ENCODE measurements at regions not wholly inside any gene's neighbourhood (a gene's known extent, or its start where the extent isn't known, plus 50 kb on each side); places are given as distances from the start of the nearest gene placed in this dataset.

DNA sequence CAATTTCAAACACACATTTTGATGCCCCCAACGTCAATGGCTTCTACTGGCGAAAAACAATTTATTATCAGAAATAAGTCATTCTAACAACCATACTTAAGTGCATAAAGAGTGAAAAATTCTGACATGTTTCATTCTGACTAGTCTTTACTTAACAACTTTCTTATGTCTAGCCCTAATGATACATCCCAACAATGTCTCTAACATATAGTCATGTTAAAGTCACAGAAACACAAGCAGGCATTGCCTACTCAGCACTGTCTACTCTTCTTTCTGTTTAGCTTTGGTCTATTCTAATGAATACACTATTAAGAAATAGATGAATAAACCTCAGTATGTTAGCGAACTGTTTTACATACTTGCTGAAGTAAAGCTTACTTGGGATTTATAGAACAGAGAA lies 105.8 kb upstream of the DUSP10 start:
- no peak for DNase-seq
- Histone ChIP-seq H3K4me3 (ENCODE audit: insufficient read depth, low read depth, low read length, poor library complexity, severe bottlenecking) (no peak overlapping the region), H3K27me3 (replicated peaks; ENCODE audit: control insufficient read depth, insufficient read depth, low read length, poor library complexity, severe bottlenecking) (no peaks in the 10 kb centered on the region), H3K36me3 (ENCODE audit: control insufficient read depth, insufficient read depth, low read length) (no peaks in the 10 kb centered on the region), H3K4me1 (ENCODE audit: control insufficient read depth, insufficient read depth, low read length, poor library complexity, severe bottlenecking) (no peaks in the 10 kb centered on the region), H3K9me3 (ENCODE audit: control insufficient read depth, low read length) (no peaks in the 10 kb centered on the region), H3K27ac (ENCODE audit: insufficient read depth, low read length, poor library complexity, severe bottlenecking) (no peak overlapping the region)

DNA sequence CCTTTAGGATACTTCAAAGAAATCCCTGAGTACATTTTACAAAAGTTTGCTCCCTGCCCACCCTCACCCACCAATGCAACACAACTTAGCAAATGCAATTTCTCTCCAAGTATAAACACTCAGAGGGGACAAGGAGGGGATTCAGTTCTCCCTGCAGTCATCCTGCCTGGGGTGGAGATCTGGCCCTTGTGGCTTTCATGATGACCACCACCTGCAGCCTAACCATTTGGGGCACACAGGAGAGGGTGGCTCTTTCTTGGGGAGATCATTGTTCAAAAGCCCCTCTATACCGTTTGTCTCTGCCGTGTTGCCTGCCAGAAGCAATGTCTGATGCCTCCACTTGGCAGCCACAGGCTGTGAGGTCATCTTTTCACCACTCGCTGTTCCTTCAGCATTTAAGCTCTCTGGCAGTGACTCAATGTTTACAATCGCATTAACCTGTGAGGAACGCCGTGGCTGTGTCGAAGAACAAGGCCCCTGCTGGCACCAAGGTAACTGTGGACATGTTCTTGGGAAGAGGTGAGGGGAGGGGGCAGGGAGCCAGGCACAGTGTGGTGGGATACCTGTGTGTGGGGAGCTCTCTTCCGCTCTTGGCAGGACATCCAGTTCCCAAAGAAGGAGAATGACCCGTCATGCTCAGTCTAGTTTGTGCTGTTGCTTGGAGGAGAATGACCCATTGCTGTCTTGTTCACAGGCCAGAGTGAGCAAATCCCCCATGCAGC lies 103.9 kb upstream of the DUSP10 start:
- no peaks in the 10 kb centered on the region for H3K4me1 ChIP-seq (ENCODE audit: control insufficient read depth, insufficient read depth, low read length, poor library complexity, severe bottlenecking)
- H3K4me3 ChIP-seq (ENCODE audit: insufficient read depth, low read depth, low read length, poor library complexity, severe bottlenecking), result no peak overlapping the region
- H3K27me3 ChIP-seq (replicated peaks; ENCODE audit: control insufficient read depth, insufficient read depth, low read length, poor library complexity, severe bottlenecking), result no peaks in the 10 kb centered on the region
- no peaks in the 10 kb centered on the region for H3K36me3 ChIP-seq (ENCODE audit: control insufficient read depth, insufficient read depth, low read length)
- no peak overlapping the region for H3K27ac ChIP-seq (ENCODE audit: insufficient read depth, low read length, poor library complexity, severe bottlenecking)
- DNase-seq, result no peak
- H3K9me3 ChIP-seq (ENCODE audit: control insufficient read depth, low read length), result no peaks in the 10 kb centered on the region

DNA sequence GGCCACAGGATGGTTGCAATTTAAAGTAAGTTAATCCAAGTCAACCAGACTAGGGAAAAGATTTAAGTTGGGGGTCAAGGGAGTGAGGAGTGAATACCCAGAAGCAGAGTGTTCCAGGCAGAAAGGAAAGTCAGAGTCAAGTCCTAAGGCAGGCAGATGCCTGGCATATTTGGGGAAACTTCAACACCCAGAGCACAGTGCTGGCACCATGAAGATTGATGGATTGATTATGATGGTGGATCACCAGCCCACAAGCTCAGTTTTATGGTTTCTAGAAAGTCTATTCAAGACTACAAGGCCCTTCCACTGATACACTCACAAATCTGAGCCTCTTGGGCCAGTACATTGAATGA lies 100.1 kb upstream of the DUSP10 start:
- no peaks in the 10 kb centered on the region for H3K27me3 ChIP-seq (replicated peaks; ENCODE audit: control insufficient read depth, insufficient read depth, low read length, poor library complexity, severe bottlenecking)
- no peak overlapping the region for H3K4me3 ChIP-seq (ENCODE audit: insufficient read depth, low read depth, low read length, poor library complexity, severe bottlenecking)
- H3K36me3 ChIP-seq (ENCODE audit: control insufficient read depth, insufficient read depth, low read length), result no peaks in the 10 kb centered on the region
- H3K4me1 ChIP-seq (ENCODE audit: control insufficient read depth, insufficient read depth, low read length, poor library complexity, severe bottlenecking), result peaks cover 4% of the 10 kb centered on the region
- H3K27ac ChIP-seq (ENCODE audit: insufficient read depth, low read length, poor library complexity, severe bottlenecking), result no peak overlapping the region
- no peak for DNase-seq
- no peaks in the 10 kb centered on the region for H3K9me3 ChIP-seq (ENCODE audit: control insufficient read depth, low read length)

DNA sequence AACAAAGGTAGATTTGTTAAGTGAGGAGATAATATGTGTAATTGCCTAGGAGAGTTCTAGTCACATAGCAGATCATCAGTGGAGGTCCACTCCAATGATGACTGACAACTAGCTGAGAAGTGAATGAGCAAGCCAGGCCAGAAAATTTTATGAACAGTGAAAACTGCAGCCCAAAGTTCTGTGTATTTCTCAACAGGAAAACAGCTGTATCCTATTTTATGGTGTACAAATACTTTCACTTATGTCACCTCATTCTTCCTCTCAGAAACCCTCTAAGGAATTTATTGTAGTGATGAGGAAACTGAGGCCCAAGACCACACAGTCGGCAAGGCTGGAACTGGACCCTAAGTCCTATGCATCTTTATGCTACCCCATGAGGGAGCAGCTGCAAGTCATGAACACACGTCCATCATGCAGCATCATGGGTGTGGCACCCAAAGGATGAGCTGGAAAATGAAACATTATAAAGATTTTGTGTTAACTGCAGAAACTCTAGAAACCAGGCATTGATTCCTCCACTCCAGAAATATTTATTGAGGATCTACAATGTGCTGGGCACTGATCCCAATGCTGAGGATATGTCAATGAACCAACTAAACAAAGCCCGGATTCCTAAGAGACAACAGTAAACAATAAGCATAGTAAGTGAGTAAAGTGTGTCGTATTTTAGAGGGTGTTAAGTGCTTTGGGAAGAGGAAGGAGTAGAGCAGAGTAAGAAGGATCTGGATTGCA lies 99.5 kb upstream of the DUSP10 start:
- Histone ChIP-seq H3K27me3 (replicated peaks; ENCODE audit: control insufficient read depth, insufficient read depth, low read length, poor library complexity, severe bottlenecking) (no peaks in the 10 kb centered on the region), H3K4me3 (ENCODE audit: insufficient read depth, low read depth, low read length, poor library complexity, severe bottlenecking) (no peak overlapping the region), H3K27ac (ENCODE audit: insufficient read depth, low read length, poor library complexity, severe bottlenecking) (no peak overlapping the region), H3K4me1 (ENCODE audit: control insufficient read depth, insufficient read depth, low read length, poor library complexity, severe bottlenecking) (peaks cover 4% of the 10 kb centered on the region), H3K36me3 (ENCODE audit: control insufficient read depth, insufficient read depth, low read length) (no peaks in the 10 kb centered on the region), H3K9me3 (ENCODE audit: control insufficient read depth, low read length) (no peaks in the 10 kb centered on the region)
- DNase-seq, result no peak

DNA sequence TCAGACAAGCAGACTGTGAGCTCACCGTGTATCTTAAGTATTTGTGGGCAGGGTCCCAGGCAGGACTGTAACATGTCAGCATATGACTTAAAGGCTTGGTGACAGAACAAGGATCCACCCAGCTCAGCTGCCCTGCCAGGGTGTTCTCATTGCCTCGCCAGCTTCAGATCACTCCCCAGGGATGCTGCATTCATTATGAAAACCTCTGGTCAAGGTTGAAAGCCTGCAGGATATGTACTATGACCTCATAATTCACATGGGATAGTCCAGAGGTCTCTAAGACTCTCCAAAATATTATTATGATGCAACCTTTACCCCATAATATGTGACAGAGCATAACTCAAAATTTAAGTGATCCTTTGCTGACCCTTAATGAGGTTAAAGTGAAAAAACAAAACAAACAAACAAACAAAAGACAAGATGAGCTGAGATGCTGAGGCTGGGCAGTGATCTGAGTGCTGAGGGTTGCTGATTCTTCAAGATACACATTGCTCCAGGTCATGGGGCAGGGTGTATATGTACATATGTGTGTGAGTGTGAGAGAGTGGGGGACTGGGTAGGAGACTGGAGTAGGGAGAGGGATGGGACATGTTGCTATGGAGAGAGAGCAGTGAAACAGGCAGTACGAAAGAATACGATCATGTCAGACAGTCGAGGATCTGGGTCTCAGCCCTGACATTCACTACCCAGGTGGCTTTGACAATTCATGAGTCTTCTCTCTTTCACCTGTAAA lies 98.8 kb upstream of the DUSP10 start:
- Histone ChIP-seq H3K9me3 (ENCODE audit: control insufficient read depth, low read length) (no peaks in the 10 kb centered on the region), H3K27ac (ENCODE audit: insufficient read depth, low read length, poor library complexity, severe bottlenecking) (no peak overlapping the region), H3K4me1 (ENCODE audit: control insufficient read depth, insufficient read depth, low read length, poor library complexity, severe bottlenecking) (peaks cover 4% of the 10 kb centered on the region), H3K27me3 (replicated peaks; ENCODE audit: control insufficient read depth, insufficient read depth, low read length, poor library complexity, severe bottlenecking) (no peaks in the 10 kb centered on the region), H3K4me3 (ENCODE audit: insufficient read depth, low read depth, low read length, poor library complexity, severe bottlenecking) (no peak overlapping the region), H3K36me3 (ENCODE audit: control insufficient read depth, insufficient read depth, low read length) (no peaks in the 10 kb centered on the region)
- DNase-seq, result no peak

DNA sequence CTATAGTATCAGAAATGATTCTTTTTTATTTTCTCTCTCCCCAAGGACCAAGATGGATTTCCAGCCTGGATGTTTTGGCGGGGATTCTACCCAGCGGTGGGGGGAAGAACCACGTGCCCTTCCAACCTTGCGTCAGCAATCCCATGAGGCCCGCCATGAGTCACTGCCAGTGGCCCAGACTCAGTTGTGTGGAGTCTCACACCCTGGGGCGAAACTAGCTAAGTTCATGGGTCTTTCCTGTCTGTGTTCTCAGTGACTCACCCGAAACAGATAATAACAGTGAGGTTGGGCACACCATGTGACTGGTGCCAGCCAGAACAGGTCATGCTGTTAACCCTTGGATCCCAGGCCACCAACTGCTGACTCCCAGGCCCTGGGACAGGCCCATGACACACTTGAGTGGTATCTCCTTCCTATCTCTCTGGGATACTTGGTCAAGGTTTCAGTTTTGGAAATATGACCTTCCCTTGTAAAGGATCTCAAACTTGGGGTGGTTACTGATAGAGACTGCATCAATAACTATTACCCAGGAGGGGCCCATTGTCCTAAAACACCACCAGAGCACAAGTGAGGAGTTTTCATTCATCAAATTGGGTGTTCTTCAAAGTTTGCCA lies 98.0 kb upstream of the DUSP10 start:
- Histone ChIP-seq H3K27ac (ENCODE audit: insufficient read depth, low read length, poor library complexity, severe bottlenecking) (no peak overlapping the region), H3K9me3 (ENCODE audit: control insufficient read depth, low read length) (no peaks in the 10 kb centered on the region), H3K36me3 (ENCODE audit: control insufficient read depth, insufficient read depth, low read length) (no peaks in the 10 kb centered on the region), H3K27me3 (replicated peaks; ENCODE audit: control insufficient read depth, insufficient read depth, low read length, poor library complexity, severe bottlenecking) (no peaks in the 10 kb centered on the region), H3K4me3 (ENCODE audit: insufficient read depth, low read depth, low read length, poor library complexity, severe bottlenecking) (no peak overlapping the region), H3K4me1 (ENCODE audit: control insufficient read depth, insufficient read depth, low read length, poor library complexity, severe bottlenecking) (peaks cover 4% of the 10 kb centered on the region)
- DNase-seq, result peak; percentile 33 to 64 (median 63)

DNA sequence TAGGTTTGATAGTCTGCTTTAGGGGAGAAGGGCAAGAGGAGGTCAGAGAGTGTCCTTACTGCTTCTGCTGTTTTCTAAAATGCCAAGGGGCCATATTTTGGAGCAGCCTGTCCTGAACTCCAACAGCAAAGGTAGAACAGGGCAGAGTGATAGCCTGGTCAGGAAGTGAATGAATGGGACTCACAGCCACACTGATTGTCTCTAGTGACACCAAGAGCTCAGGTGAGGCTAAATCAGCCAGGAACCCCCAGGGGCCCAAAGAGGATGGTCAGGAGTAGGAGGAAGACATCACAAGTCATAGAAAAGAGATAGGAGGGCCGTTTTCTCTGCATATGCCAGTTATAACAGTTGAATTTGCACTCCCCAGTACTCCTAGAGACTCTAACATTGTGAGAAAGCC lies 97.4 kb upstream of the DUSP10 start:
- no peak overlapping the region for H3K27ac ChIP-seq (ENCODE audit: insufficient read depth, low read length, poor library complexity, severe bottlenecking)
- H3K36me3 ChIP-seq (ENCODE audit: control insufficient read depth, insufficient read depth, low read length), result no peaks in the 10 kb centered on the region
- no peak for DNase-seq
- no peaks in the 10 kb centered on the region for H3K27me3 ChIP-seq (replicated peaks; ENCODE audit: control insufficient read depth, insufficient read depth, low read length, poor library complexity, severe bottlenecking)
- no peaks in the 10 kb centered on the region for H3K9me3 ChIP-seq (ENCODE audit: control insufficient read depth, low read length)
- no peak overlapping the region for H3K4me3 ChIP-seq (ENCODE audit: insufficient read depth, low read depth, low read length, poor library complexity, severe bottlenecking)
- peaks cover 4% of the 10 kb centered on the region for H3K4me1 ChIP-seq (ENCODE audit: control insufficient read depth, insufficient read depth, low read length, poor library complexity, severe bottlenecking)

DNA sequence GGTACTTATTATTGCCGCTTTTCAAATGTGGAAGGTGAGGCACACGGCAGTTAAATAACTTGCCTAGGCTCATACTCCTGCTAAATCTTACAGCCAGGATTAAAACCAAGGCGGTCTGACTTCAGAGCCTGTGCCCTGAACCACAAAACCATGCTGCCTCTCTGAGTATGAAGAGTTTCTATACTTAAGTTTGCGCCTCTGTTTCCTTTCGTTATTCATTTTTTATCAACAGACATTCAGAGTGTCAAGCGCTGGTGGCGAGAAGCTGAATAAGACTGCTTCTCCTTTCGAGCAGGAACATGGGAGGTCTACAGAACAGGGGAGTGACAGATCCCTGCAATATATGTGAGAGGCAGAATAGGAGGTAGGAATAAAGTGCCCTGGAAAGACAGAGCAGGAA lies 96.0 kb upstream of the DUSP10 start:
- Histone ChIP-seq H3K4me3 (ENCODE audit: insufficient read depth, low read depth, low read length, poor library complexity, severe bottlenecking) (no peak overlapping the region), H3K27ac (ENCODE audit: insufficient read depth, low read length, poor library complexity, severe bottlenecking) (no peak overlapping the region), H3K4me1 (ENCODE audit: control insufficient read depth, insufficient read depth, low read length, poor library complexity, severe bottlenecking) (peaks cover 4% of the 10 kb centered on the region), H3K27me3 (replicated peaks; ENCODE audit: control insufficient read depth, insufficient read depth, low read length, poor library complexity, severe bottlenecking) (no peaks in the 10 kb centered on the region), H3K36me3 (ENCODE audit: control insufficient read depth, insufficient read depth, low read length) (no peaks in the 10 kb centered on the region), H3K9me3 (ENCODE audit: control insufficient read depth, low read length) (no peaks in the 10 kb centered on the region)
- no peak for DNase-seq

DNA sequence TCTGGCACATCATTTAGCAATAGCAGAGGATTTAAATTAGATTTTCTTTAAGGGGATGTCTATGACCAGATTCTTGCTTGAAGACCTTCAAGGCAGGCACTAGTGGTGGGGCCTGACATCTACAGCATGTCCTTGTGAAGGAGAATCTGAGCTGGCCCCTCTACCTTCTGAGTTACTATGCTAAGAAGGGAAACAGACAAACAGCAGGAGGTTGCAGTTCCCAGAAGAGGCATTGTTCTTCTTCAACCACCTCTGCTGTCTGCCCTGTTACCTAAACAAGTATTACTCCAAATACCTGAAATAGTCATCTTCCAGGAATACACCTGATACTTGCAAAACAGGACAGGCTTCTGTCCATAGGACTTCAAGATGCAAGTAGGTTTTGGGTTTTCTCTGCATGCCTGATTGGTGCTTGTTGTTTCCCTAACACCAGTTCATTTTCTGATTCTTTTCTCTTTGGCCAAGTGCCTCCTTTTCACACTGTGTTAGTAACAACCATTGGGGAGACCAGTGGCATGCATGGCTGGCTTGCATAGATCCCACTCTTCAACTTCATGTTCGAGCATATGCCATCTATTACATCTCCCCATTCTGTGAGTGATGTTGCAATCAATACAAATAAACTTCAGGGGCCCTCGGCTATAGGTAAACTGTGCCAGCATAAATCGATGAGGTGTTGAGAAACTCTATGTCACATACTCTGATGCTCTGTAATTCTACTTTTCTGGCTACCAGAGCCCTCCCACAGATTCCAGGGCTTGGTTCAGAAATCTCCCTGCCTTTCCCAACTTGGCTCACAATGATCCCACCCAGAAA lies 93.0 kb upstream of the DUSP10 start:
- DNase-seq, result no peak
- H3K27me3 ChIP-seq (replicated peaks; ENCODE audit: control insufficient read depth, insufficient read depth, low read length, poor library complexity, severe bottlenecking), result no peaks in the 10 kb centered on the region
- H3K4me3 ChIP-seq (ENCODE audit: insufficient read depth, low read depth, low read length, poor library complexity, severe bottlenecking), result no peak overlapping the region
- peaks cover under 1% of the 10 kb centered on the region for H3K4me1 ChIP-seq (ENCODE audit: control insufficient read depth, insufficient read depth, low read length, poor library complexity, severe bottlenecking)
- H3K27ac ChIP-seq (ENCODE audit: insufficient read depth, low read length, poor library complexity, severe bottlenecking), result no peak overlapping the region
- H3K36me3 ChIP-seq (ENCODE audit: control insufficient read depth, insufficient read depth, low read length), result no peaks in the 10 kb centered on the region
- H3K9me3 ChIP-seq (ENCODE audit: control insufficient read depth, low read length), result no peaks in the 10 kb centered on the region
